ENCODE measurements at regions not wholly inside any gene's neighbourhood (a gene's known extent, or its start where the extent isn't known, plus 50 kb on each side); places are given as distances from the start of the nearest gene placed in this dataset.

GRCh38 chr5:60259730-60260129, 366.2 kb upstream of the PDE4D start:
- DNase-seq (ENCODE audit: low spot score), result no peak

- DNase-seq (ENCODE audit: low spot score), result no peak
Measured at GRCh38 chr5:60257596-60258271, 364.2 kb upstream of the PDE4D start.

GRCh38 chr5:60256546-60256945, 363.0 kb upstream of the PDE4D start:
- no peak for DNase-seq (ENCODE audit: low spot score)

- no peak for DNase-seq (ENCODE audit: low spot score)
Measured at GRCh38 chr5:60248901-60249300, 355.4 kb upstream of the PDE4D start.

GRCh38 chr5:60243713-60244112, 350.2 kb upstream of the PDE4D start:
- no peak for DNase-seq (ENCODE audit: low spot score)

- no peak for DNase-seq (ENCODE audit: low spot score)
Measured at GRCh38 chr5:60232036-60232795, 338.7 kb upstream of the PDE4D start.

GRCh38 chr5:60230456-60230855, 336.9 kb upstream of the PDE4D start:
- DNase-seq (ENCODE audit: low spot score), result no peak

- no peak for DNase-seq (ENCODE audit: low spot score)
Measured at GRCh38 chr5:60229691-60230185, 336.2 kb upstream of the PDE4D start.

- DNase-seq (ENCODE audit: low spot score), result no peak
Measured at GRCh38 chr5:60228676-60229075, 335.1 kb upstream of the PDE4D start.

GRCh38 chr5:60226128-60226527, 332.6 kb upstream of the PDE4D start:
- DNase-seq (ENCODE audit: low spot score), result no peak

GRCh38 chr5:60223342-60223741, 329.8 kb upstream of the PDE4D start:
- DNase-seq (ENCODE audit: low spot score), result peak; percentile 42

GRCh38 chr5:60219921-60220320, 326.4 kb upstream of the PDE4D start:
- no peak for DNase-seq (ENCODE audit: low spot score)

- no peak for DNase-seq (ENCODE audit: low spot score)
Measured at GRCh38 chr5:60210810-60211209, 317.3 kb upstream of the PDE4D start.

- no peak for DNase-seq (ENCODE audit: low spot score)
Measured at GRCh38 chr5:60209146-60209840, 315.8 kb upstream of the PDE4D start.

- no peak for DNase-seq (ENCODE audit: low spot score)
Measured at GRCh38 chr5:60208716-60209115, 315.2 kb upstream of the PDE4D start.

GRCh38 chr5:60207040-60207439, 313.5 kb upstream of the PDE4D start:
- DNase-seq (ENCODE audit: low spot score), result no peak

- no peak for DNase-seq (ENCODE audit: low spot score)
Measured at GRCh38 chr5:60206234-60206633, 312.7 kb upstream of the PDE4D start.

GRCh38 chr5:60205071-60205470, 311.5 kb upstream of the PDE4D start:
- no peak for DNase-seq (ENCODE audit: low spot score)

- peak; percentile 97 for DNase-seq (ENCODE audit: low spot score)
Measured at GRCh38 chr5:60196385-60197113, 303.0 kb upstream of the PDE4D start.

- DNase-seq (ENCODE audit: low spot score), result no peak
Measured at GRCh38 chr5:60195551-60195950, 302.0 kb upstream of the PDE4D start.

- no peak for DNase-seq (ENCODE audit: low spot score)
Measured at GRCh38 chr5:60195083-60195482, 301.6 kb upstream of the PDE4D start.
